ENCODE measurements at regions not wholly inside any gene's neighbourhood (a gene's known extent, or its start where the extent isn't known, plus 50 kb on each side); places are given as distances from the start of the nearest gene placed in this dataset.
"Not testable (repeated sequence)": the region's sequence is repeated elsewhere in the genome, so short reads cannot be mapped to it uniquely, and the experiment has no call there.

GRCh38 chr9:86515221-86515620, 161.0 kb upstream of the TUT7 start:
- DNase-seq = no peak

- DNase-seq = no peak
These were observed 159.2 kb upstream of the TUT7 start for GRCh38 chr9:86513429-86513828.

GRCh38 chr9:86512929-86513328, 158.7 kb upstream of the TUT7 start:
- DNase-seq = no peak

GRCh38 chr9:86511614-86512360, 157.6 kb upstream of the TUT7 start:
- no peak for DNase-seq

- DNase-seq = no peak
These were observed 154.1 kb upstream of the TUT7 start for GRCh38 chr9:86508208-86508903.

- DNase-seq = no peak
These were observed 153.0 kb upstream of the TUT7 start for GRCh38 chr9:86507212-86507630.

- no peak for DNase-seq
These were observed 149.7 kb upstream of the TUT7 start for GRCh38 chr9:86503942-86504341.

- DNase-seq = no peak
These were observed 149.1 kb upstream of the TUT7 start for GRCh38 chr9:86503314-86503713.

- no peak for DNase-seq
These were observed 146.6 kb upstream of the TUT7 start for GRCh38 chr9:86500667-86501435.

GRCh38 chr9:86500031-86500430, 145.8 kb upstream of the TUT7 start:
- no peak for DNase-seq

GRCh38 chr9:86494644-86495111, 140.5 kb upstream of the TUT7 start:
- no peak for DNase-seq

GRCh38 chr9:86491468-86492266, 137.5 kb upstream of the TUT7 start:
- no peak for DNase-seq

- DNase-seq = no peak
These were observed 134.6 kb upstream of the TUT7 start for GRCh38 chr9:86488794-86489193.

- no peak for DNase-seq
These were observed 134.1 kb upstream of the TUT7 start for GRCh38 chr9:86488345-86488744.

- DNase-seq = no peak
These were observed 133.6 kb upstream of the TUT7 start for GRCh38 chr9:86487838-86488233.

GRCh38 chr9:86486891-86487837, 133.0 kb upstream of the TUT7 start:
- DNase-seq = no peak

GRCh38 chr9:86485359-86485758, 131.1 kb upstream of the TUT7 start:
- DNase-seq = no peak

- DNase-seq = no peak
These were observed 129.3 kb upstream of the TUT7 start for GRCh38 chr9:86483496-86483895.

- no peak for DNase-seq
These were observed 127.3 kb upstream of the TUT7 start for GRCh38 chr9:86481466-86481865.

- DNase-seq = not testable (repeated sequence)
These were observed 121.0 kb upstream of the TUT7 start for GRCh38 chr9:86475255-86475654.

GRCh38 chr9:86471171-86471815, 117.1 kb upstream of the TUT7 start:
- no peak for DNase-seq
